Endothelial cell of umbilical vein (primary cell): ENCODE measurements at regions not wholly inside any gene's neighbourhood (a gene's known extent, or its start where the extent isn't known, plus 50 kb on each side); places are given as distances from the start of the nearest gene placed in this dataset.

Source experiments
- BruUV-seq: library from RNA; stranded (reverse); fragments of 400-500 nt; replicated peaks from 2 replicates; lab custom pipeline; 2021; lab: Mats Ljungman, UMichigan
- CTCF ChIA-PET: fragments of 300-600, 350-600 bp; sonication (Branson Sonifier 250); formaldehyde crosslinking; loops from one replicate; lab custom pipeline; 2021; ENCODE audit warnings: antibody characterized with exemption, inconsistent platforms; lab: Charles Lee
- POLR2A ChIA-PET: fragments of 300-600, 350-600 bp; sonication (Branson Sonifier 250); formaldehyde crosslinking; loops from one replicate; lab custom pipeline; 2021; ENCODE audit warnings: antibody characterized with exemption, inconsistent platforms; lab: Charles Lee
- DNase-seq: peaks from one replicate; pipeline ENCODE4 v3.0.0-alpha.2; 2011; ENCODE audit warnings: low read depth, low spot score
- FAIRE-seq: peaks from 2 replicates; lab custom pipeline; 2011; peaks lifted over from hg19 to GRCh38; lab: Jason Lieb, UNC
- H2AFZ ChIP-seq: 2 replicates; pipeline ENCODE4 v1.6.0; 2012; ENCODE audit warnings: low read depth, low read length, control low read depth, inconsistent platforms
- H3K27ac ChIP-seq: 2 replicates; pipeline ENCODE4 v1.5.1; 2011; ENCODE audit warnings: low read depth, mild to moderate bottlenecking, control low read depth, low read length, moderate library complexity; ENCODE audit not compliant: insufficient read depth
- H3K27me3 ChIP-seq, 2 experiments: 2 replicates each; pipeline versions ENCODE4 v1.6.0 to v1.6.1; 2011; ENCODE audit warnings: low read length in 2 of 2, mixed read lengths in 1 of 2; ENCODE audit not compliant: control insufficient read depth in 2 of 2, insufficient read depth in 2 of 2
- H3K36me3 ChIP-seq, 2 experiments: 2 replicates in 1 of 2; 3 replicates in 1 of 2; pipeline ENCODE4 v1.5.1; 2011; ENCODE audit warnings: low read length in 2 of 2, mild to moderate bottlenecking in 1 of 2, moderate library complexity in 1 of 2; ENCODE audit not compliant: control insufficient read depth in 2 of 2, insufficient read depth in 2 of 2; ENCODE audit errors: extremely low read depth in 1 of 2
- H3K4me1 ChIP-seq: 3 replicates; pipeline ENCODE4 v1.5.1; 2011; ENCODE audit warnings: mild to moderate bottlenecking, low read length; ENCODE audit not compliant: control insufficient read depth, insufficient read depth; ENCODE audit errors: extremely low read depth
- H3K4me2 ChIP-seq: 2 replicates; pipeline ENCODE4 v1.6.1; 2011; ENCODE audit warnings: low read length, control low read depth, mixed read lengths; ENCODE audit not compliant: insufficient read depth
- H3K4me3 ChIP-seq, 3 experiments: fragments of 200-600 bp in 1 of 3; sonication (generic), shearing (Covaris generic) in 1 of 3; replicated peaks in 1 of 3; 2 replicates each; pipeline ENCODE4 v1.5.1; 2011 to 2016; ENCODE audit warnings: control low read depth in 3 of 3, low read length in 3 of 3, mild to moderate bottlenecking in 2 of 3, inconsistent platforms in 1 of 3, low read depth in 1 of 3, moderate library complexity in 1 of 3; ENCODE audit not compliant: insufficient read depth in 1 of 3
- H3K79me2 ChIP-seq: 2 replicates; pipeline ENCODE4 v1.6.0; 2012; ENCODE audit warnings: low read length, inconsistent platforms; ENCODE audit not compliant: control insufficient read depth, insufficient read depth
- H3K9ac ChIP-seq: replicated peaks from 2 replicates; pipeline ENCODE3; 2011; ENCODE audit warnings: low read length, control low read depth; ENCODE audit not compliant: insufficient read depth; ENCODE audit errors: extremely low read depth
- H3K9me1 ChIP-seq: replicated peaks from 3 replicates; pipeline ENCODE4 v1.6.0; 2011; ENCODE audit warnings: mild to moderate bottlenecking, low read length; ENCODE audit not compliant: control insufficient read depth, insufficient read depth; ENCODE audit errors: extremely low read depth
- H3K9me3 ChIP-seq: replicated peaks from 2 replicates; pipeline ENCODE4 v1.5.1; 2012; ENCODE audit warnings: low read length, inconsistent platforms; ENCODE audit not compliant: control insufficient read depth, insufficient read depth
- H4K20me1 ChIP-seq: replicated peaks from 2 replicates; pipeline ENCODE3; 2011; ENCODE audit warnings: mild to moderate bottlenecking, low read length; ENCODE audit not compliant: control insufficient read depth, insufficient read depth; ENCODE audit errors: extremely low read depth
- CTCF ChIP-seq, 2 donors: IDR thresholded peaks; 1 replicate in 1 of 2; 2 replicates in 1 of 2; pipeline ENCODE4 v1.5.1; 2011; ENCODE audit warnings: low read length in 2 of 2, mild to moderate bottlenecking in 2 of 2, moderate library complexity in 2 of 2, control low read depth in 1 of 2, inconsistent platforms in 1 of 2, low read depth in 1 of 2; ENCODE audit not compliant: insufficient read depth in 1 of 2; ENCODE audit errors: extremely low read depth in 1 of 2
- EZH2 ChIP-seq: IDR thresholded peaks from 2 replicates; pipeline ENCODE4 v1.6.1; 2012; ENCODE audit warnings: borderline replicate concordance, low read depth, mild to moderate bottlenecking, moderate library complexity, low read length, inconsistent platforms; ENCODE audit not compliant: severe bottlenecking
- FOS ChIP-seq: IDR thresholded peaks from 2 replicates; pipeline ENCODE4 v1.6.1; 2011; ENCODE audit warnings: mild to moderate bottlenecking, low read length, moderate library complexity, borderline replicate concordance; ENCODE audit not compliant: insufficient read depth
- GATA2 ChIP-seq: IDR thresholded peaks from 2 replicates; pipeline ENCODE4 v1.7.0; 2011; ENCODE audit warnings: low read depth, mild to moderate bottlenecking, moderate library complexity, mixed read lengths, low read length; ENCODE audit not compliant: insufficient read length, insufficient read depth
- JUN ChIP-seq: IDR thresholded peaks from 2 replicates; pipeline ENCODE4 v1.6.1; 2011; ENCODE audit warnings: borderline replicate concordance, low read depth; ENCODE audit not compliant: insufficient read length, insufficient read depth
- MAX ChIP-seq: IDR thresholded peaks from 2 replicates; pipeline ENCODE4 v1.6.1; 2011; ENCODE audit not compliant: insufficient read depth, insufficient read length
- MYC ChIP-seq: IDR thresholded peaks from one replicate; pipeline ENCODE4 v1.6.1; 2011; ENCODE audit warnings: mild to moderate bottlenecking, low read depth, low read length
- POLR2A ChIP-seq: IDR thresholded peaks from 2 replicates; pipeline ENCODE4 v1.6.1; 2012; ENCODE audit warnings: low read depth, mild to moderate bottlenecking, control low read depth, low read length
- POLR2AphosphoS5 ChIP-seq: IDR thresholded peaks from 2 replicates; pipeline ENCODE4 v1.6.1; 2012; ENCODE audit warnings: low read depth, mild to moderate bottlenecking, control low read depth, low read length, moderate library complexity; ENCODE audit not compliant: insufficient read depth
- dilution Hi-C: fragments of 300-500 bp; cut with MboI; formaldehyde crosslinking; loops from one replicate; pipeline ENCODE4 v1.15.0; 2019; ENCODE audit warnings: low sequenced_read_pairs; ENCODE audit not compliant: extremely low pct_ligation_motif_present
- intact Hi-C: fragments of 100-400 bp; cut with micrococcal nuclease; formaldehyde crosslinking; loops from one replicate; pipeline ENCODE4 v1.10.0; 2022

GRCh38 chr2:51222106-51222505 is 190.2 kb upstream of the NRXN1 start:
- H3K9me3 ChIP-seq = no peaks in the 10 kb centered on the region
- no TSS peak for BruUV-seq
- H3K36me3 ChIP-seq = no peaks in the 10 kb centered on the region
- H3K9ac ChIP-seq = no peak overlapping the region
- no peaks in the 10 kb centered on the region for H3K9me1 ChIP-seq
- H3K4me2 ChIP-seq = no peak overlapping the region
- ChIA-PET POLR2A (no interaction called here), CTCF (no interaction called here)
- H3K4me3 ChIP-seq = no peak overlapping the region
- no peak for DNase-seq
- TF ChIP-seq EZH2 (no peak), GATA2 (no peak), POLR2A (no peak), CTCF (IDR thresholded peaks at IDR 0.05; ENCODE audit: extremely low read depth in 1 of 2, insufficient read depth in 1 of 2, low read depth in 1 of 2, low read length in 2 of 2) (no peak), POLR2AphosphoS5 (no peak), JUN (no peak), MAX (no peak), MYC (no peak), FOS (no peak)
- H3K27me3 ChIP-seq = no peaks in the 10 kb centered on the region
- dilution Hi-C loops (no loop called here), intact Hi-C loops (no loop called here)
- H3K4me1 ChIP-seq = no peaks in the 10 kb centered on the region
- H3K79me2 ChIP-seq = no peaks in the 10 kb centered on the region
- FAIRE-seq = no peak
- no peak overlapping the region for H3K27ac ChIP-seq
- no peaks in the 10 kb centered on the region for H4K20me1 ChIP-seq
- no peak overlapping the region for H2AFZ ChIP-seq
